GM12878 (cell line): ENCODE measurements at regions not wholly inside any gene's neighbourhood (a gene's known extent, or its start where the extent isn't known, plus 50 kb on each side); places are given as distances from the start of the nearest gene placed in this dataset.

Experiments
- ATAC-seq: fragments of 200-7000 bp; cut with Tn5 transposase; 3 replicates; pipeline ENCODE4 v1.9.1; 2020; ENCODE audit warnings: mild to moderate bottlenecking, moderate library complexity
- BruUV-seq: library from RNA; stranded (reverse); fragments of 400-500 nt; replicated peaks from 2 replicates; lab custom pipeline; 2021; lab: Mats Ljungman, UMichigan
- CTCF ChIA-PET: fragments of 300-600 bp; sonication (Branson Sonifier 250); formaldehyde crosslinking; extraction: SDS; loops from one replicate; lab custom pipeline; 2021; ENCODE audit warnings: inconsistent platforms; lab: Yijun Ruan, JAX
- POLR2A ChIA-PET: fragments of 350-600 bp; formaldehyde crosslinking; extraction: SDS; loops from one replicate; lab custom pipeline; 2021; ENCODE audit warnings: inconsistent platforms; lab: Charles Lee
- RAD21 ChIA-PET: fragments of 300-600 bp; sonication (Branson Sonifier 250); formaldehyde crosslinking; loops from one replicate; lab custom pipeline; 2023; ENCODE audit warnings: antibody characterized with exemption; ENCODE audit not compliant: unreplicated experiment; lab: Charles Lee
- SMC1A ChIA-PET: fragments of 300-600 bp; sonication (Branson Sonifier 250); formaldehyde crosslinking; loops from one replicate; lab custom pipeline; 2023; ENCODE audit not compliant: unreplicated experiment, uncharacterized antibody; lab: Charles Lee
- DNase-seq: peaks from one replicate; pipeline ENCODE4 v3.0.0-alpha.2; 2011; ENCODE audit warnings: low read depth, low spot score
- FAIRE-seq: peaks from 3 replicates; lab custom pipeline; 2011; peaks lifted over from hg19 to GRCh38; lab: Jason Lieb, UNC
- H2AFZ ChIP-seq: 2 replicates; pipeline ENCODE4 v1.6.0; 2011; ENCODE audit warnings: low read depth, low read length, control low read depth; ENCODE audit not compliant: control insufficient read depth
- H3K27ac ChIP-seq: 2 replicates; pipeline ENCODE4 v1.5.1; 2011; ENCODE audit warnings: control low read depth; ENCODE audit not compliant: control insufficient read depth, insufficient read depth
- H3K27me3 ChIP-seq, 2 experiments: replicated peaks in 1 of 2; 2 replicates each; pipeline versions ENCODE4 v1.6.0 to v1.6.1; 2011; ENCODE audit warnings: low read length in 1 of 2; ENCODE audit not compliant: control insufficient read depth in 2 of 2, insufficient read depth in 2 of 2
- H3K36me3 ChIP-seq, 2 experiments: 2 replicates each; pipeline ENCODE4 v1.5.1; 2011; ENCODE audit warnings: low read length in 1 of 2; ENCODE audit not compliant: control insufficient read depth in 2 of 2, insufficient read depth in 2 of 2
- H3K4me1 ChIP-seq: 2 replicates; pipeline ENCODE4 v1.6.1; 2011; ENCODE audit warnings: mild to moderate bottlenecking, low read length, moderate library complexity, mixed read lengths; ENCODE audit not compliant: control insufficient read depth, insufficient read depth
- H3K4me2 ChIP-seq: 2 replicates; pipeline ENCODE4 v1.6.0; 2011; ENCODE audit warnings: control low read depth; ENCODE audit not compliant: control insufficient read depth, insufficient read depth
- H3K4me3 ChIP-seq: fragments of 200-600 bp; sonication (generic); 2 replicates; pipeline ENCODE4 v1.5.1; 2016
- H3K79me2 ChIP-seq: 2 replicates; pipeline ENCODE4 v1.6.0; 2011; ENCODE audit warnings: low read length; ENCODE audit not compliant: control insufficient read depth, insufficient read depth
- H3K9ac ChIP-seq: 2 replicates; pipeline ENCODE4 v1.8.0; 2011; ENCODE audit warnings: low read length, control low read depth, mixed read lengths; ENCODE audit not compliant: control insufficient read depth, insufficient read depth
- H3K9me3 ChIP-seq: replicated peaks from 3 replicates; pipeline ENCODE4 v1.5.1; 2011; ENCODE audit warnings: mild to moderate bottlenecking, low read length; ENCODE audit not compliant: control insufficient read depth, insufficient read depth
- H4K20me1 ChIP-seq: 2 replicates; pipeline ENCODE4 v1.6.0; 2011; ENCODE audit not compliant: control insufficient read depth, insufficient read depth
- ASH2L ChIP-seq: fragments of 300-600, 200-600 bp; sonication (generic); IDR thresholded peaks from 2 replicates; pipeline ENCODE4 v1.6.1; 2017; ENCODE audit warnings: low read depth, mild to moderate bottlenecking, borderline replicate concordance
- BCL3 ChIP-seq: IDR thresholded peaks from 2 replicates; pipeline ENCODE4 v1.6.1; 2011; ENCODE audit warnings: borderline replicate concordance, low read depth, mild to moderate bottlenecking, moderate library complexity, low read length; ENCODE audit not compliant: insufficient read depth, poor library complexity, severe bottlenecking
- BRCA1 ChIP-seq: IDR thresholded peaks from 2 replicates; pipeline ENCODE4 v1.6.1; 2011; ENCODE audit warnings: low read depth, low read length, improper control_type of control experiment
- CHD2 ChIP-seq: IDR thresholded peaks from 2 replicates; pipeline ENCODE4 v1.6.1; 2011; ENCODE audit warnings: low read depth, low read length, improper control_type of control experiment, borderline replicate concordance
- IKZF1 ChIP-seq: fragments of 450-650 bp; conservative IDR thresholded peaks from 2 replicates; pipeline ENCODE4 v1.6.1; 2017; ENCODE audit warnings: antibody characterized with exemption, mild to moderate bottlenecking
- JUND ChIP-seq: IDR thresholded peaks from 2 replicates; pipeline ENCODE4 v1.6.1; 2012; ENCODE audit warnings: low read depth, mild to moderate bottlenecking, low read length, improper control_type of control experiment, moderate library complexity
- NFYB ChIP-seq: IDR thresholded peaks from 2 replicates; pipeline ENCODE4 v1.6.1; 2011; ENCODE audit warnings: low read depth, mild to moderate bottlenecking, low read length, improper control_type of control experiment, moderate library complexity; ENCODE audit not compliant: insufficient read depth
- POLR2AphosphoS5 ChIP-seq: IDR thresholded peaks from 2 replicates; pipeline ENCODE4 v1.6.1; 2011; ENCODE audit warnings: mild to moderate bottlenecking, low read length, inconsistent platforms
- SMAD1 ChIP-seq: fragments of 450-650 bp; IDR thresholded peaks from 2 replicates; pipeline ENCODE4 v1.6.1; 2018; ENCODE audit warnings: mild to moderate bottlenecking, low read depth; ENCODE audit not compliant: partially characterized antibody
- SMAD5 ChIP-seq: IDR thresholded peaks from 2 replicates; pipeline ENCODE4 v1.6.1; 2016; ENCODE audit warnings: antibody characterized with exemption, low read depth
- SMARCA5 ChIP-seq: fragments of 450-650 bp; IDR thresholded peaks from 2 replicates; pipeline ENCODE4 v1.6.1; 2017; ENCODE audit warnings: mild to moderate bottlenecking
- YBX1 ChIP-seq: fragments of 450-650 bp; IDR thresholded peaks from 2 replicates; pipeline ENCODE4 v1.6.1; 2016; ENCODE audit warnings: antibody characterized with exemption
- YY1 ChIP-seq: IDR thresholded peaks from 2 replicates; pipeline ENCODE4 v1.6.1; 2011; ENCODE audit warnings: low read depth, mild to moderate bottlenecking, low read length
- ZNF384 ChIP-seq: IDR thresholded peaks from 2 replicates; pipeline ENCODE4 v1.6.1; 2012; ENCODE audit warnings: low read depth, mild to moderate bottlenecking, low read length, improper control_type of control experiment, borderline replicate concordance
- WGBS: methylation state at CpG from one replicate; pipeline ENCODE4 v1.1.6; 2016; ENCODE audit warnings: low lambda C conversion rate; ENCODE audit not compliant: insufficient replicate concordance, insufficient coverage; ENCODE audit errors: missing lambda C conversion rate; 5-methylcytosine and 5-hydroxymethylcytosine counted together
- in situ Hi-C: fragments of 300-500 bp; cut with MboI; formaldehyde crosslinking; loops from 9 replicates; pipeline ENCODE4 v1.14.3; 2018; ENCODE audit warnings: mixed read lengths
- intact Hi-C: fragments of 100-400 bp; cut with micrococcal nuclease; formaldehyde crosslinking; loops from one replicate; pipeline ENCODE4 v1.14.2; 2022; ENCODE audit not compliant: unreplicated experiment
- TF ChIP-seq, protein P1 (sequence below): fragments of 450-650 bp; IDR thresholded peaks from 2 replicates; pipeline ENCODE4 v1.6.1; 2017; ENCODE audit warnings: mild to moderate bottlenecking
- TF ChIP-seq, protein P2 (sequence below): fragments of 450-650 bp; IDR thresholded peaks from 2 replicates; pipeline ENCODE4 v1.6.1; 2017; ENCODE audit warnings: mild to moderate bottlenecking, moderate library complexity
- TF ChIP-seq, protein P3 (sequence below): IDR thresholded peaks from 2 replicates; pipeline ENCODE4 v1.6.1; 2012; ENCODE audit warnings: low read depth, low read length, improper control_type of control experiment

DNA sequence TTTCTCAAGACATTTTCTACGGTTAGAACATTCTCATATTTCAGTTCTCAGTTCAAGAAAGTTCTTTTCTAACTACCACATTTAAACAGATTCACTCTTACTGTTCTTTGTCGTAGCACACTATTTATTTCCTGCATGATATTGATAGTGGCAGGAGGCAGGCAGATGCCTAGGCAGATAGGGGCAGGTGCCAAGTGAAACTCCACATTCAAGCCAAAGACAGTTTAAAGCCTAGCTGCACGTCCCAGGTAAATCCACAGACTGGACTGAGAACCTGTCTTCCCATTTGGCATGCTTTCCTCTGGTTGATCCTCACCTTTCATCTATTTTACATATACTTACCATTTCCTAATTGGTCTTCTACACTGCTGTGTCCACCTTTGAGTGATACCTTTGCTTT is 359.3 kb downstream of the TMX3 start (continued):
- TF ChIP-seq BCL3 = no peak
- TF ChIP-seq, all 136 proteins: peak for 0

DNA sequence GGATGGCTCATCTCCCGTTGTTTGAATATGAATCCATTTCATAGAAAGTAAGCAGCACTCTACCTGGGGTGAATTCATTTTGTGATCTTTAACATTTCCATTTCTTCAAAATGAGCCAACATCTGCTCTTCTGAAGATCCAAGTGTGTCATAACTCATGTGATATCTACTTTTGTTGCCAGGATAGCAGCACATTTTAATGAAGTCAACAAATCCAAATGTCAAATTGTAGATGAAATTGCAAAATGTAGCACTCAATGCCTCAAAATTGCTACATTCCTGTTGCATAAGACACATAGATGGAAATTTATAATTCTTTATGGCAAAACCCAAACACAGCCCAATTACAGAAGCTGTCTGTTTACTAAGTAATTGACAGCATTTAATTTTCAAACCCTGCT is 360.7 kb downstream of the TMX3 start:
- POLR2A ChIA-PET = no interaction called here

More for the DNA sequence above, 360.7 kb downstream of the TMX3 start:
- ChIA-PET RAD21 (no interaction called here), SMC1A (no interaction called here), CTCF (no interaction called here)
- Histone ChIP-seq H3K4me2 (no peak overlapping the region), H3K36me3 (no peaks in the 10 kb centered on the region), H4K20me1 (no peaks in the 10 kb centered on the region), H3K9ac (no peak overlapping the region), H3K4me1 (no peaks in the 10 kb centered on the region), H3K27me3 (no peaks in the 10 kb centered on the region), H3K27ac (no peak overlapping the region), H3K9me3 (no peaks in the 10 kb centered on the region), H2AFZ (no peak overlapping the region), H3K79me2 (no peaks in the 10 kb centered on the region), H3K4me3 (no peak overlapping the region)
- WGBS = 33% methylated on average over 1 of the region's 1 CpG
- BruUV-seq = no TSS peak
- DNase-seq = no peak
- in situ Hi-C loops (no loop called here), intact Hi-C loops (no loop called here)
- TF ChIP-seq, protein P1, sequence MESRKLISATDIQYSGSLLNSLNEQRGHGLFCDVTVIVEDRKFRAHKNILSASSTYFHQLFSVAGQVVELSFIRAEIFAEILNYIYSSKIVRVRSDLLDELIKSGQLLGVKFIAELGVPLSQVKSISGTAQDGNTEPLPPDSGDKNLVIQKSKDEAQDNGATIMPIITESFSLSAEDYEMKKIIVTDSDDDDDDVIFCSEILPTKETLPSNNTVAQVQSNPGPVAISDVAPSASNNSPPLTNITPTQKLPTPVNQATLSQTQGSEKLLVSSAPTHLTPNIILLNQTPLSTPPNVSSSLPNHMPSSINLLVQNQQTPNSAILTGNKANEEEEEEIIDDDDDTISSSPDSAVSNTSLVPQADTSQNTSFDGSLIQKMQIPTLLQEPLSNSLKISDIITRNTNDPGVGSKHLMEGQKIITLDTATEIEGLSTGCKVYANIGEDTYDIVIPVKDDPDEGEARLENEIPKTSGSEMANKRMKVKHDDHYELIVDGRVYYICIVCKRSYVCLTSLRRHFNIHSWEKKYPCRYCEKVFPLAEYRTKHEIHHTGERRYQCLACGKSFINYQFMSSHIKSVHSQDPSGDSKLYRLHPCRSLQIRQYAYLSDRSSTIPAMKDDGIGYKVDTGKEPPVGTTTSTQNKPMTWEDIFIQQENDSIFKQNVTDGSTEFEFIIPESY = no peak
- TF ChIP-seq SMAD5 (no peak), JUND (no peak), ASH2L (no peak), YY1 (no peak), SMAD1 (no peak), NFYB (no peak), YBX1 (no peak), BRCA1 (no peak), IKZF1 (no peak), ZNF384 (no peak), POLR2AphosphoS5 (no peak), CHD2 (no peak), SMARCA5 (no peak)
- TF ChIP-seq, protein P2, sequence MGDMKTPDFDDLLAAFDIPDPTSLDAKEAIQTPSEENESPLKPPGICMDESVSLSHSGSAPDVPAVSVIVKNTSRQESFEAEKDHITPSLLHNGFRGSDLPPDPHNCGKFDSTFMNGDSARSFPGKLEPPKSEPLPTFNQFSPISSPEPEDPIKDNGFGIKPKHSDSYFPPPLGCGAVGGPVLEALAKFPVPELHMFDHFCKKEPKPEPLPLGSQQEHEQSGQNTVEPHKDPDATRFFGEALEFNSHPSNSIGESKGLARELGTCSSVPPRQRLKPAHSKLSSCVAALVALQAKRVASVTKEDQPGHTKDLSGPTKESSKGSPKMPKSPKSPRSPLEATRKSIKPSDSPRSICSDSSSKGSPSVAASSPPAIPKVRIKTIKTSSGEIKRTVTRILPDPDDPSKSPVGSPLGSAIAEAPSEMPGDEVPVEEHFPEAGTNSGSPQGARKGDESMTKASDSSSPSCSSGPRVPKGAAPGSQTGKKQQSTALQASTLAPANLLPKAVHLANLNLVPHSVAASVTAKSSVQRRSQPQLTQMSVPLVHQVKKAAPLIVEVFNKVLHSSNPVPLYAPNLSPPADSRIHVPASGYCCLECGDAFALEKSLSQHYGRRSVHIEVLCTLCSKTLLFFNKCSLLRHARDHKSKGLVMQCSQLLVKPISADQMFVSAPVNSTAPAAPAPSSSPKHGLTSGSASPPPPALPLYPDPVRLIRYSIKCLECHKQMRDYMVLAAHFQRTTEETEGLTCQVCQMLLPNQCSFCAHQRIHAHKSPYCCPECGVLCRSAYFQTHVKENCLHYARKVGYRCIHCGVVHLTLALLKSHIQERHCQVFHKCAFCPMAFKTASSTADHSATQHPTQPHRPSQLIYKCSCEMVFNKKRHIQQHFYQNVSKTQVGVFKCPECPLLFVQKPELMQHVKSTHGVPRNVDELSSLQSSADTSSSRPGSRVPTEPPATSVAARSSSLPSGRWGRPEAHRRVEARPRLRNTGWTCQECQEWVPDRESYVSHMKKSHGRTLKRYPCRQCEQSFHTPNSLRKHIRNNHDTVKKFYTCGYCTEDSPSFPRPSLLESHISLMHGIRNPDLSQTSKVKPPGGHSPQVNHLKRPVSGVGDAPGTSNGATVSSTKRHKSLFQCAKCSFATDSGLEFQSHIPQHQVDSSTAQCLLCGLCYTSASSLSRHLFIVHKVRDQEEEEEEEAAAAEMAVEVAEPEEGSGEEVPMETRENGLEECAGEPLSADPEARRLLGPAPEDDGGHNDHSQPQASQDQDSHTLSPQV = no peak
- TF ChIP-seq, protein P3, sequence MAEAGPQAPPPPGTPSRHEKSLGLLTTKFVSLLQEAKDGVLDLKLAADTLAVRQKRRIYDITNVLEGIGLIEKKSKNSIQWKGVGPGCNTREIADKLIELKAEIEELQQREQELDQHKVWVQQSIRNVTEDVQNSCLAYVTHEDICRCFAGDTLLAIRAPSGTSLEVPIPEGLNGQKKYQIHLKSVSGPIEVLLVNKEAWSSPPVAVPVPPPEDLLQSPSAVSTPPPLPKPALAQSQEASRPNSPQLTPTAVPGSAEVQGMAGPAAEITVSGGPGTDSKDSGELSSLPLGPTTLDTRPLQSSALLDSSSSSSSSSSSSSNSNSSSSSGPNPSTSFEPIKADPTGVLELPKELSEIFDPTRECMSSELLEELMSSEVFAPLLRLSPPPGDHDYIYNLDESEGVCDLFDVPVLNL = no peak
- FAIRE-seq = no peak
- ATAC-seq = no peak
